GM10266 (cell line): ENCODE measurements at regions not wholly inside any gene's neighbourhood (a gene's known extent, or its start where the extent isn't known, plus 50 kb on each side); places are given as distances from the start of the nearest gene placed in this dataset.

Source experiments
- DNase-seq: peaks from one replicate; pipeline ENCODE4 v3.0.0; 2012; ENCODE audit errors: extremely low spot score
- CTCF ChIP-seq: IDR thresholded peaks from 2 replicates; pipeline ENCODE4 v1.5.1; 2012; ENCODE audit warnings: mild to moderate bottlenecking, low read depth; ENCODE audit not compliant: control insufficient read depth, insufficient read depth; ENCODE audit errors: missing control alignments

DNA sequence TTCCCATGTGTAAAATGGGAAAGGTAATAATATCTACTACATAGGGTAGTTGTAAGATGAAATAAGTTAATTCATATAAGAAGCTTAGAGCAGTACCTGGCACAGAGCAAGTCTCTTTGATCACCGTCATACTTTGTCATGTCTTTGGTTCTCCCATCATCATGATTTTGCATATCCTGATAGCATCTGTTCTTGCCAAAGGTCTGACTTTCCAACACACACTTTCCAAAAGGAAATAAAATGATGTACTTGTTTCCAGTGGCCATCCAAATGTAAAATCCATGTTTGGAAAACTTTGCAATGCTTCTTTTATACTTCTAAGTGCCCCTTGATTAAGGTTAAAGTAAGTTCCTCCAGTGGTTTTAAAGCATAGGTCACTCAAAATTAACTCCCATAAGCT, 266.9 kb upstream of the PTGER4 start:
- no peak for TF ChIP-seq CTCF
- DNase-seq: no peak

DNA sequence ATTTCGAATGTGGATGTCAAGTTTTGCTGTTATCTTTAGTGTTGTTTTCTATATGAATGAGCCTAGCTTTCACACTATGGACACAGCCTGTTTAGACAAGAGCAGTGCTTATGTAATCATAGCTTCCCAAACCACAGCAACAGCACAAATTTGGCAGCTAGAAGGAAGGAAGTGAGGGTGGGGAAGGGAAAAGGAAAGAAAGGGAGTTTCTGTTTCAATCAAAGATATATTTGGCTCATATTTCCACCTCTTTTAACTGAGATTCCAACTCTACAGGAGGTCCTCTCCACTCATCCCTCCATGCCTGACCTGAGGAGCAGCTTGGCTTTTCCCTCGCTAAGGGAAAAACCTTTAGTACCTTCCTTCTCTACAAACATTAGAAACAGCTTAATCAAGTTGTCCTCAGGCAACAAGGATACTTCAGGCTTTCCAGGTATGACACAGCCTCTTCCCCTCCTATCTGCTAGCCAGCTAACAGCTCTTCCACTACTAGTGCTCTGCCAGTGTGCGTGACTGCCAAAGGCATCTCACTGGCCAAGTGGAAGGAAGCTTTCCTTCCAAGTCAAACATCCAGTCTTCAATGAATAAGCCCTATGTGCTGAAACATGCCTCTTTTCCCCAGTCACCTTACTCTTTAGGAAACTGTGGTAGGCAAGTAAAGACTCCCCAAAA, 268.6 kb upstream of the PTGER4 start:
- TF ChIP-seq CTCF: no peak
- no peak for DNase-seq

- no peak for TF ChIP-seq CTCF
- no peak for DNase-seq
Measured at GRCh38 chr5:40410231-40410861, 269.4 kb upstream of the PTGER4 start.

DNA sequence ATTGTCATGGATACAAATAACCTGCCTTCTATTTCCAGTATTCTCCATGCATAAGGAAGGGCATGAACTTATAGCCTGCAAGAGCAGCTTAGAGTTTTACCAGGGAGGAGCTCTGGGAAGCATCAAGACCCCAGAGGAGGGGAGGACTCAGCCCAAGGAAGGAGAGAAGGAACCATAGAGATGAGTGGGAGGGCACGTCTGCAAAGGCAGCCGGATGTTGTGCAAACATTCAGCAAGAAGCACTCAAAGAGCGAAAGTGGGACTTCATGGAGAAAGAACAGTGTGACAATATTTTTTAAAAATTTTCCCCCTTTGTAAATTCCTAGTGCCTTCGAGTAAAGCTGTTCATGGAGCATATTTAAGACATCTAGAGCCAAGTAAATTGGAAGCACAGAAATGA, 270.1 kb upstream of the PTGER4 start:
- DNase-seq: no peak

GRCh38 chr5:40406741-40407211, 272.9 kb upstream of the PTGER4 start:
- no peak for TF ChIP-seq CTCF
- no peak for DNase-seq

More for the DNA sequence above, 270.1 kb upstream of the PTGER4 start:
- TF ChIP-seq CTCF: no peak

DNA sequence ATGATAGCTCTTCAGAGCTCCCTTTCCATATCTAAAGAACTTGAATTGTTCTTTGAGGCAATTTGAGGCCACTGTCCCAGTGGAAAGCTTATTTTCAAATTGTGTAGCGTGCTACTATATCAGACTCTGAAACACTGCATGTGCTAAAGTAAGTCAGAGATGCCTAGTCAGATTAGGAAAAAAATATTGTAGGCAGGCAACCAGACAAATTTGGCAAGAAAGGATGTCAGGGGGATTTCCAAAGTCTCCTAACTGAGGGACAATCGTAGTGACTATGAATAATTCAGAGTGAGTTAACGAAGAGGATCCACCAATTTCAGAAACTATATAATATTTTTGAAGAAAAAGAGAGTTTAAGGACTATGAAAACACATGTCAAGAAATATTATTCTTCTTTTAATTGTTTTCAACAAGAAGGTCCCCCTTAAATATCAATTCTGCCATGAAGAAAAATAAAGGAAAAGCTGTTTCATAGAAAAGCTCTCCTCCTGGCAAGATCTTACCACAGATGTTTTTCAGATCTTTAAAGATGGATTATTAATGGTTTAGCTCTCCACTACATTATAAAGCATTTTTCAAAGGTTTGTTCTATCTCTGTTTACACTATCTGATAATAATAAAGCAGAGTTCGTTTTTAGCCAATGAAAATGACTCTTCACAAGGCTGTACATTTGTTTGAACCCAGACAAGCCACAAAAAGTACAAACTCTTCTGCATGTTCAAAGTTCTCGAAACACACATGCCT, 273.5 kb upstream of the PTGER4 start:
- DNase-seq: no peak

More for the DNA sequence above, 273.5 kb upstream of the PTGER4 start:
- no peak for TF ChIP-seq CTCF
